Right lobe of liver (tissue), 6 donors: ENCODE measurements at regions not wholly inside any gene's neighbourhood (a gene's known extent, or its start where the extent isn't known, plus 50 kb on each side); places are given as distances from the start of the nearest gene placed in this dataset.

ENCODE experiments used
- ATAC-seq, 4 donors: fragments of 200-7000 bp; cut with Tn5 transposase; one replicate each; pipeline ENCODE4 v1.9.1; 2020; ENCODE audit warnings: mild to moderate bottlenecking in 4 of 4, moderate library complexity in 4 of 4
- DNase-seq, 3 donors: peaks; one replicate each; pipeline ENCODE4 v3.0.0-alpha.2; 2020
- H3K27ac ChIP-seq, 3 donors: fragments of 200-600 bp; one replicate each; pipeline ENCODE4 v1.8.0; 2022
- H3K27me3 ChIP-seq, 2 donors: fragments of 200-600 bp; one replicate each; pipeline ENCODE4 v1.8.0; 2022
- H3K36me3 ChIP-seq, 4 donors: fragments of 200-600 bp; sonication (generic) in 1 of 4; one replicate each; pipeline versions ENCODE4 v1.5.1 to v1.8.0; 2017 to 2022; ENCODE audit warnings: control low read depth in 1 of 4
- H3K4me1 ChIP-seq, 4 donors: fragments of 200-600 bp; sonication (generic) in 1 of 4; one replicate each; pipeline versions ENCODE4 v1.5.1 to v1.8.0; 2017 to 2022; ENCODE audit warnings: control low read depth in 1 of 4
- H3K4me3 ChIP-seq, 3 donors: fragments of 200-600 bp; one replicate each; pipeline ENCODE4 v1.8.0; 2022
- H3K9me3 ChIP-seq, 4 donors: fragments of 200-600 bp; sonication (generic) in 1 of 4; one replicate each; pipeline versions ENCODE4 v1.5.1 to v1.8.0; 2017 to 2022; ENCODE audit warnings: control low read depth in 1 of 4
- CTCF ChIP-seq, 4 donors: fragments of 200-600 bp in 3 of 4; fragments of 450-650 bp in 1 of 4; IDR thresholded peaks; one replicate each; pipeline versions ENCODE4 v1.5.1 to v1.8.0; 2016 to 2022; ENCODE audit warnings: antibody characterized with exemption in 4 of 4, mild to moderate bottlenecking in 2 of 4
- POLR2A ChIP-seq: fragments of 450-650 bp; IDR thresholded peaks from one replicate; pipeline ENCODE4 v1.6.1; 2017; ENCODE audit warnings: antibody characterized with exemption, mild to moderate bottlenecking
- WGBS: methylation state at CpG from one replicate; pipeline ENCODE4 v1.1.6; 2018; ENCODE audit warnings: low coverage, low lambda C conversion rate; ENCODE audit not compliant: insufficient coverage; ENCODE audit errors: missing lambda C conversion rate; 5-methylcytosine and 5-hydroxymethylcytosine counted together
- intact Hi-C, 2 donors: fragments of 100-400 bp; cut with DNase I; formaldehyde crosslinking; loops; one replicate each; pipeline versions ENCODE4 v1.11.2 to v1.14.1; 2022
- donor health status: DM: no; HTN: yes; CAD: no.
- donor health status: DM: no; HTN: no; CAD: no.
- donor health status: DM: no; HTN: no; CAD: no.
- donor health status: DM: no; HTN: yes; CAD: no.
- donor health status: DM: no; HTN: yes; CAD: no.

- 54% methylated on average over 4 of the region's 4 CpGs for WGBS
- intact Hi-C loops = no loop called here
- TF ChIP-seq POLR2A (no peak), CTCF (IDR thresholded peaks at IDR 0.05) (no peak)
- Histone ChIP-seq H3K27ac (no peak overlapping the region), H3K36me3 (no peaks in the 10 kb centered on the region), H3K9me3 (no peaks in the 10 kb centered on the region), H3K4me1 (no peaks in the 10 kb centered on the region), H3K27me3 (no peaks in the 10 kb centered on the region), H3K4me3 (no peak overlapping the region)
- DNase-seq = no peak
- ATAC-seq = no peak
Measured at GRCh38 chr2:151033271-151034248, 228.1 kb downstream of the RBM43 start.

- no peak overlapping the region for H3K27ac ChIP-seq
- no peak overlapping the region for H3K4me3 ChIP-seq
- H3K9me3 ChIP-seq = no peaks in the 10 kb centered on the region
- no peaks in the 10 kb centered on the region for H3K27me3 ChIP-seq
- TF ChIP-seq CTCF (IDR thresholded peaks at IDR 0.05) = no peak
- no peak for TF ChIP-seq POLR2A
- intact Hi-C loops = no loop called here
- no peaks in the 10 kb centered on the region for H3K4me1 ChIP-seq
- 25% methylated on average over 2 of the region's 2 CpGs for WGBS
- DNase-seq = no peak
- no peaks in the 10 kb centered on the region for H3K36me3 ChIP-seq
- peak in 2 of 4 donors; percentile 21 to 37 for ATAC-seq
Measured at GRCh38 chr2:151032741-151033191, 228.9 kb downstream of the RBM43 start.

GRCh38 chr2:151030663-151031230 is 230.9 kb downstream of the RBM43 start:
- no peaks in the 10 kb centered on the region for H3K27me3 ChIP-seq
- H3K27ac ChIP-seq = no peak overlapping the region
- WGBS = 65% methylated on average over 3 of the region's 8 CpGs
- DNase-seq = no peak
- no peak for ATAC-seq
- H3K4me1 ChIP-seq = no peaks in the 10 kb centered on the region
- H3K36me3 ChIP-seq = no peaks in the 10 kb centered on the region
- intact Hi-C loops = no loop called here
- TF ChIP-seq POLR2A = no peak
- TF ChIP-seq CTCF (IDR thresholded peaks at IDR 0.05) = peak in 1 of 4 donors; percentile 19
- H3K9me3 ChIP-seq = no peaks in the 10 kb centered on the region
- no peak overlapping the region for H3K4me3 ChIP-seq

- no peak for DNase-seq
- intact Hi-C loops = no loop called here
- TF ChIP-seq CTCF (IDR thresholded peaks at IDR 0.05) (no peak), POLR2A (no peak)
- no peaks in the 10 kb centered on the region for H3K36me3 ChIP-seq
- 54% methylated on average over 4 of the region's 4 CpGs for WGBS
- no peaks in the 10 kb centered on the region for H3K4me1 ChIP-seq
- no peaks in the 10 kb centered on the region for H3K27me3 ChIP-seq
- no peak overlapping the region for H3K27ac ChIP-seq
- ATAC-seq = no peak
- no peak overlapping the region for H3K4me3 ChIP-seq
- no peaks in the 10 kb centered on the region for H3K9me3 ChIP-seq
Measured at GRCh38 chr2:151029406-151030157, 232.1 kb downstream of the RBM43 start.
